ENCODE measurements at regions not wholly inside any gene's neighbourhood (a gene's known extent, or its start where the extent isn't known, plus 50 kb on each side); places are given as distances from the start of the nearest gene placed in this dataset.
"Not testable (repeated sequence)": the region's sequence is repeated elsewhere in the genome, so short reads cannot be mapped to it uniquely, and the experiment has no call there.

GRCh38 chr7:19290066-19290465 is 144.8 kb upstream of the FERD3L start:
- no peak for DNase-seq

- DNase-seq: no peak
These were observed 139.5 kb upstream of the FERD3L start for GRCh38 chr7:19284596-19285300.

GRCh38 chr7:19284136-19284535 is 138.9 kb upstream of the FERD3L start:
- no peak for DNase-seq

- DNase-seq: no peak
These were observed 129.8 kb upstream of the FERD3L start for GRCh38 chr7:19275000-19275399.

GRCh38 chr7:19272329-19272728 is 127.1 kb upstream of the FERD3L start:
- DNase-seq: not testable (repeated sequence)

- no peak for DNase-seq
These were observed 124.1 kb upstream of the FERD3L start for GRCh38 chr7:19269301-19269700.

GRCh38 chr7:19268737-19269136 is 123.5 kb upstream of the FERD3L start:
- DNase-seq: no peak

GRCh38 chr7:19262826-19263225 is 117.6 kb upstream of the FERD3L start:
- DNase-seq: no peak

- no peak for DNase-seq
These were observed 104.1 kb upstream of the FERD3L start for GRCh38 chr7:19249281-19249680.

- no peak for DNase-seq
These were observed 103.5 kb upstream of the FERD3L start for GRCh38 chr7:19248681-19249080.

GRCh38 chr7:19248115-19248514 is 102.9 kb upstream of the FERD3L start:
- no peak for DNase-seq

- DNase-seq: no peak
These were observed 101.8 kb upstream of the FERD3L start for GRCh38 chr7:19247017-19247416.

- DNase-seq: no peak
These were observed 97.0 kb upstream of the FERD3L start for GRCh38 chr7:19242246-19242645.

- no peak for DNase-seq
These were observed 94.7 kb upstream of the FERD3L start for GRCh38 chr7:19239951-19240350.

- no peak for DNase-seq
These were observed 90.5 kb upstream of the FERD3L start for GRCh38 chr7:19235680-19236079.

GRCh38 chr7:19224951-19225350 is 79.7 kb upstream of the FERD3L start:
- DNase-seq: no peak

GRCh38 chr7:19215412-19215811 is 70.2 kb upstream of the FERD3L start:
- no peak for DNase-seq

- DNase-seq: no peak
These were observed 68.5 kb upstream of the FERD3L start for GRCh38 chr7:19213746-19214145.

GRCh38 chr7:19210893-19211413 is 65.7 kb upstream of the FERD3L start:
- DNase-seq: no peak

GRCh38 chr7:19209166-19209696 is 64.0 kb upstream of the FERD3L start:
- DNase-seq: no peak

- no peak for DNase-seq
These were observed 61.5 kb upstream of the FERD3L start for GRCh38 chr7:19206721-19207120.

- no peak for DNase-seq
These were observed 58.5 kb upstream of the FERD3L start for GRCh38 chr7:19203686-19204085.

GRCh38 chr7:19202599-19202998 is 57.4 kb upstream of the FERD3L start:
- no peak for DNase-seq

Data from T-helper 2 cell (primary cell).